ENCODE measurements at regions not wholly inside any gene's neighbourhood (a gene's known extent, or its start where the extent isn't known, plus 50 kb on each side); places are given as distances from the start of the nearest gene placed in this dataset.

- ChIA-PET POLR2A (ENCODE audit: unreplicated experiment) (no interaction called here), CTCF (no interaction called here)
- Histone ChIP-seq H3K9me3 (ENCODE audit: insufficient read depth, low read depth) (no peaks in the 10 kb centered on the region), H4K20me1 (ENCODE audit: insufficient read depth) (no peaks in the 10 kb centered on the region), H3K4me1 (replicated peaks; ENCODE audit: insufficient read depth) (no peaks in the 10 kb centered on the region), H3F3A (ENCODE audit: insufficient read depth, low read depth) (no peaks in the 10 kb centered on the region), H3K36me3 (ENCODE audit: low read depth) (no peaks in the 10 kb centered on the region), H3K4me2 (no peak overlapping the region), H3K4me3 (no peak overlapping the region), H3K79me2 (ENCODE audit: low read depth) (no peaks in the 10 kb centered on the region), H3K27ac (no peak overlapping the region), H3K27me3 (ENCODE audit: insufficient read depth, low read depth) (no peaks in the 10 kb centered on the region), H2AFZ (no peak overlapping the region), H3K9me2 (ENCODE audit: insufficient read depth) (no peaks in the 10 kb centered on the region)
- no peak for DNase-seq
- BruUV-seq (replicated peaks), result no TSS peak
- TF ChIP-seq CTCF (conservative IDR thresholded peaks at IDR 0.05) (no peak), EZH2 (IDR thresholded peaks at IDR 0.05; ENCODE audit: low read depth) (no peak)
- intact Hi-C loops (cut with micrococcal nuclease; ENCODE audit: unreplicated experiment), result no loop called here
Measured at GRCh38 chr10:125559210-125559609, 123.8 kb downstream of the TEX36 start.

- H3K4me1 ChIP-seq (replicated peaks; ENCODE audit: insufficient read depth), result no peaks in the 10 kb centered on the region
- no peaks in the 10 kb centered on the region for H3K27me3 ChIP-seq (ENCODE audit: insufficient read depth, low read depth)
- no peaks in the 10 kb centered on the region for H4K20me1 ChIP-seq (ENCODE audit: insufficient read depth)
- H3K79me2 ChIP-seq (ENCODE audit: low read depth), result no peaks in the 10 kb centered on the region
- H3K4me3 ChIP-seq, result no peak overlapping the region
- DNase-seq, result no peak
- TF ChIP-seq EZH2 (IDR thresholded peaks at IDR 0.05; ENCODE audit: low read depth), result no peak
- TF ChIP-seq CTCF (conservative IDR thresholded peaks at IDR 0.05), result no peak
- H3K9me2 ChIP-seq (ENCODE audit: insufficient read depth), result no peaks in the 10 kb centered on the region
- H3K36me3 ChIP-seq (ENCODE audit: low read depth), result no peaks in the 10 kb centered on the region
- POLR2A ChIA-PET (ENCODE audit: unreplicated experiment), result no interaction called here
- H3K9me3 ChIP-seq (ENCODE audit: insufficient read depth, low read depth), result no peaks in the 10 kb centered on the region
- H2AFZ ChIP-seq, result no peak overlapping the region
- CTCF ChIA-PET, result no interaction called here
- H3K27ac ChIP-seq, result no peak overlapping the region
- no TSS peak for BruUV-seq (replicated peaks)
- H3F3A ChIP-seq (ENCODE audit: insufficient read depth, low read depth), result no peaks in the 10 kb centered on the region
- no peak overlapping the region for H3K4me2 ChIP-seq
- intact Hi-C loops (cut with micrococcal nuclease; ENCODE audit: unreplicated experiment), result no loop called here
Measured at GRCh38 chr10:125557801-125558505, 125.0 kb downstream of the TEX36 start.

- Histone ChIP-seq H3K27me3 (ENCODE audit: insufficient read depth, low read depth) (no peaks in the 10 kb centered on the region), H3K9me2 (ENCODE audit: insufficient read depth) (no peaks in the 10 kb centered on the region), H3K4me3 (no peak overlapping the region), H3F3A (ENCODE audit: insufficient read depth, low read depth) (no peaks in the 10 kb centered on the region), H3K9me3 (ENCODE audit: insufficient read depth, low read depth) (no peaks in the 10 kb centered on the region), H4K20me1 (ENCODE audit: insufficient read depth) (no peaks in the 10 kb centered on the region), H3K36me3 (ENCODE audit: low read depth) (no peaks in the 10 kb centered on the region), H3K79me2 (ENCODE audit: low read depth) (no peaks in the 10 kb centered on the region), H3K4me2 (no peak overlapping the region), H2AFZ (no peak overlapping the region), H3K4me1 (replicated peaks; ENCODE audit: insufficient read depth) (no peaks in the 10 kb centered on the region), H3K27ac (no peak overlapping the region)
- ChIA-PET POLR2A (ENCODE audit: unreplicated experiment) (no interaction called here), CTCF (no interaction called here)
- TF ChIP-seq EZH2 (IDR thresholded peaks at IDR 0.05; ENCODE audit: low read depth) (no peak), CTCF (conservative IDR thresholded peaks at IDR 0.05) (no peak)
- intact Hi-C loops (cut with micrococcal nuclease; ENCODE audit: unreplicated experiment), result no loop called here
- BruUV-seq (replicated peaks), result no TSS peak
- DNase-seq, result no peak
Measured at GRCh38 chr10:125557311-125557710, 125.7 kb downstream of the TEX36 start.
